GM12874 (cell line): ENCODE measurements at regions not wholly inside any gene's neighbourhood (a gene's known extent, or its start where the extent isn't known, plus 50 kb on each side); places are given as distances from the start of the nearest gene placed in this dataset.

Source experiments
- CTCF ChIP-seq: IDR thresholded peaks from 2 replicates; pipeline ENCODE4 v1.5.1; 2011; ENCODE audit warnings: low read depth, mild to moderate bottlenecking, control low read depth, low read length, moderate library complexity; ENCODE audit not compliant: insufficient read depth

GRCh38 chr5:155727512-155728145 is 599.3 kb upstream of the SGCD start:
- TF ChIP-seq CTCF: no peak

GRCh38 chr5:155728146-155728856 is 598.7 kb upstream of the SGCD start:
- TF ChIP-seq CTCF: no peak

- TF ChIP-seq CTCF: no peak
Observed at GRCh38 chr5:155728857-155729683, 597.9 kb upstream of the SGCD start.

GRCh38 chr5:155729684-155730059 is 597.3 kb upstream of the SGCD start:
- no peak for TF ChIP-seq CTCF

- no peak for TF ChIP-seq CTCF
Observed at GRCh38 chr5:155732587-155733376, 594.2 kb upstream of the SGCD start.

GRCh38 chr5:155733935-155734334 is 593.0 kb upstream of the SGCD start:
- TF ChIP-seq CTCF: no peak

GRCh38 chr5:155735388-155735787 is 591.6 kb upstream of the SGCD start:
- no peak for TF ChIP-seq CTCF
